Colonic mucosa (tissue), 4 donors: ENCODE measurements at regions not wholly inside any gene's neighbourhood (a gene's known extent, or its start where the extent isn't known, plus 50 kb on each side); places are given as distances from the start of the nearest gene placed in this dataset.

Experiments used
- DNase-seq: peaks from one replicate; pipeline ENCODE4 v3.0.0-alpha.2; 2020
- H3K27ac ChIP-seq: fragments of 200-600 bp; one replicate; pipeline ENCODE4 v1.8.0; 2021
- H3K27me3 ChIP-seq: fragments of 200-600 bp; one replicate; pipeline ENCODE4 v1.8.0; 2021
- H3K36me3 ChIP-seq: fragments of 200-600 bp; one replicate; pipeline ENCODE4 v1.8.0; 2021
- H3K4me1 ChIP-seq: fragments of 200-600 bp; one replicate; pipeline ENCODE4 v1.8.0; 2021; ENCODE audit warnings: mild to moderate bottlenecking
- H3K4me3 ChIP-seq: fragments of 200-600 bp; one replicate; pipeline ENCODE4 v1.8.0; 2021
- H3K9ac ChIP-seq, 2 donors: one replicate each; pipeline ENCODE4 v1.7.0; 2013; ENCODE audit warnings: control low read depth in 2 of 2, low read depth in 2 of 2, low read length in 2 of 2
- H3K9me3 ChIP-seq: fragments of 200-600 bp; one replicate; pipeline ENCODE4 v1.8.0; 2021
- CTCF ChIP-seq: fragments of 200-600 bp; IDR thresholded peaks from one replicate; pipeline ENCODE4 v1.8.0; 2022; ENCODE audit warnings: antibody characterized with exemption, mild to moderate bottlenecking
- intact Hi-C: fragments of 100-400 bp; cut with DNase I; formaldehyde crosslinking; loops from one replicate; pipeline ENCODE4 v1.14.1; 2022
- donor health status: healthy.
- donor health status: DM: no; HTN: no; CAD: no.
- donor health status: DM: no; HTN: no; CAD: no.

- no peaks in the 10 kb centered on the region for H3K9me3 ChIP-seq
- no peak for TF ChIP-seq CTCF
- intact Hi-C loops = no loop called here
- no peak overlapping the region for H3K4me3 ChIP-seq
- H3K9ac ChIP-seq = no peak overlapping the region
- DNase-seq = no peak
- H3K27ac ChIP-seq = no peak overlapping the region
- H3K4me1 ChIP-seq = no peaks in the 10 kb centered on the region
- H3K36me3 ChIP-seq = no peaks in the 10 kb centered on the region
- H3K27me3 ChIP-seq = no peaks in the 10 kb centered on the region
Observed at GRCh38 chr10:131841661-131842139, 59.1 kb upstream of the PPP2R2D start.

GRCh38 chr10:131842351-131843088 lies 58.3 kb upstream of the PPP2R2D start:
- no peaks in the 10 kb centered on the region for H3K36me3 ChIP-seq
- no peak overlapping the region for H3K4me3 ChIP-seq
- TF ChIP-seq CTCF = no peak
- intact Hi-C loops = no loop called here
- no peak overlapping the region for H3K9ac ChIP-seq
- no peak for DNase-seq
- no peaks in the 10 kb centered on the region for H3K4me1 ChIP-seq
- no peaks in the 10 kb centered on the region for H3K9me3 ChIP-seq
- H3K27me3 ChIP-seq = no peaks in the 10 kb centered on the region
- H3K27ac ChIP-seq = no peak overlapping the region

GRCh38 chr10:131843089-131843595 lies 57.7 kb upstream of the PPP2R2D start:
- TF ChIP-seq CTCF = no peak
- no peaks in the 10 kb centered on the region for H3K4me1 ChIP-seq
- intact Hi-C loops = no loop called here
- no peaks in the 10 kb centered on the region for H3K27me3 ChIP-seq
- H3K9ac ChIP-seq = no peak overlapping the region
- H3K36me3 ChIP-seq = no peaks in the 10 kb centered on the region
- H3K4me3 ChIP-seq = no peak overlapping the region
- H3K27ac ChIP-seq = no peak overlapping the region
- DNase-seq = no peak
- no peaks in the 10 kb centered on the region for H3K9me3 ChIP-seq

GRCh38 chr10:131843881-131844284 lies 56.9 kb upstream of the PPP2R2D start:
- Histone ChIP-seq H3K4me3 (no peak overlapping the region), H3K27me3 (no peaks in the 10 kb centered on the region), H3K27ac (no peak overlapping the region), H3K9ac (no peak overlapping the region), H3K4me1 (no peaks in the 10 kb centered on the region), H3K9me3 (no peaks in the 10 kb centered on the region), H3K36me3 (no peaks in the 10 kb centered on the region)
- no peak for DNase-seq
- no peak for TF ChIP-seq CTCF
- intact Hi-C loops = no loop called here

GRCh38 chr10:131844529-131845084 lies 56.2 kb upstream of the PPP2R2D start:
- intact Hi-C loops = no loop called here
- DNase-seq = no peak
- H3K27me3 ChIP-seq = no peaks in the 10 kb centered on the region
- H3K27ac ChIP-seq = no peak overlapping the region
- H3K9me3 ChIP-seq = no peaks in the 10 kb centered on the region
- TF ChIP-seq CTCF = no peak
- no peak overlapping the region for H3K4me3 ChIP-seq
- H3K36me3 ChIP-seq = no peaks in the 10 kb centered on the region
- no peaks in the 10 kb centered on the region for H3K4me1 ChIP-seq
- H3K9ac ChIP-seq = no peak overlapping the region
